ENCODE measurements at regions not wholly inside any gene's neighbourhood (a gene's known extent, or its start where the extent isn't known, plus 50 kb on each side); places are given as distances from the start of the nearest gene placed in this dataset.
"Not testable (repeated sequence)": the region's sequence is repeated elsewhere in the genome, so short reads cannot be mapped to it uniquely, and the experiment has no call there.

- not testable (repeated sequence) for TF ChIP-seq CHD1 (IDR thresholded peaks at IDR 0.05; ENCODE audit: low read depth, low read length); KDM1A (IDR thresholded peaks at IDR 0.05; ENCODE audit: borderline replicate concordance, low read length); SRF (IDR thresholded peaks at IDR 0.05; ENCODE audit: low read depth, low read length); BRCA1 (IDR thresholded peaks at IDR 0.05; ENCODE audit: low read depth, low read length); EZH2 (IDR thresholded peaks at IDR 0.05; ENCODE audit: low read depth, low read length, severe bottlenecking); JUN (IDR thresholded peaks at IDR 0.05; ENCODE audit: low read depth, low read length); ATF2 (IDR thresholded peaks at IDR 0.05; ENCODE audit: low read length); GABPA (IDR thresholded peaks at IDR 0.05; ENCODE audit: borderline replicate concordance, insufficient read depth, low read length)
- TF ChIP-seq, protein P1, sequence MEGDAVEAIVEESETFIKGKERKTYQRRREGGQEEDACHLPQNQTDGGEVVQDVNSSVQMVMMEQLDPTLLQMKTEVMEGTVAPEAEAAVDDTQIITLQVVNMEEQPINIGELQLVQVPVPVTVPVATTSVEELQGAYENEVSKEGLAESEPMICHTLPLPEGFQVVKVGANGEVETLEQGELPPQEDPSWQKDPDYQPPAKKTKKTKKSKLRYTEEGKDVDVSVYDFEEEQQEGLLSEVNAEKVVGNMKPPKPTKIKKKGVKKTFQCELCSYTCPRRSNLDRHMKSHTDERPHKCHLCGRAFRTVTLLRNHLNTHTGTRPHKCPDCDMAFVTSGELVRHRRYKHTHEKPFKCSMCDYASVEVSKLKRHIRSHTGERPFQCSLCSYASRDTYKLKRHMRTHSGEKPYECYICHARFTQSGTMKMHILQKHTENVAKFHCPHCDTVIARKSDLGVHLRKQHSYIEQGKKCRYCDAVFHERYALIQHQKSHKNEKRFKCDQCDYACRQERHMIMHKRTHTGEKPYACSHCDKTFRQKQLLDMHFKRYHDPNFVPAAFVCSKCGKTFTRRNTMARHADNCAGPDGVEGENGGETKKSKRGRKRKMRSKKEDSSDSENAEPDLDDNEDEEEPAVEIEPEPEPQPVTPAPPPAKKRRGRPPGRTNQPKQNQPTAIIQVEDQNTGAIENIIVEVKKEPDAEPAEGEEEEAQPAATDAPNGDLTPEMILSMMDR (IDR thresholded peaks at IDR 0.05; ENCODE audit: control extremely low read depth in 1 of 3, insufficient read depth in 1 of 3, low read depth in 1 of 3, low read length in 3 of 3): not testable (repeated sequence)
- TF ChIP-seq, protein P2, sequence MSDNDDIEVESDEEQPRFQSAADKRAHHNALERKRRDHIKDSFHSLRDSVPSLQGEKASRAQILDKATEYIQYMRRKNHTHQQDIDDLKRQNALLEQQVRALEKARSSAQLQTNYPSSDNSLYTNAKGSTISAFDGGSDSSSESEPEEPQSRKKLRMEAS (IDR thresholded peaks at IDR 0.05): not testable (repeated sequence)
Observed at GRCh38 chr6:81256223-81256622, 496.3 kb downstream of the TENT5A start.

Measured in H1 (cell line).